Liver (tissue), 8 donors: ENCODE measurements at regions not wholly inside any gene's neighbourhood (a gene's known extent, or its start where the extent isn't known, plus 50 kb on each side); places are given as distances from the start of the nearest gene placed in this dataset.

Experiments
- DNase-seq: peaks from one replicate; pipeline ENCODE4 v3.0.0-alpha.2; 2017; ENCODE audit warnings: low spot score
- H3K27ac ChIP-seq, 2 donors: one replicate each; pipeline ENCODE4 v1.7.0; 2013; ENCODE audit warnings: inconsistent platforms in 2 of 2, low read length in 2 of 2, control low read depth in 1 of 2, low read depth in 1 of 2, mild to moderate bottlenecking in 1 of 2
- H3K27me3 ChIP-seq, 4 donors: one replicate each; pipeline versions ENCODE4 v1.6.1 to v1.7.0; 2013; ENCODE audit warnings: low read length in 3 of 4, inconsistent platforms in 1 of 4, mild to moderate bottlenecking in 1 of 4, moderate library complexity in 1 of 4; ENCODE audit not compliant: control insufficient read depth in 4 of 4, insufficient read depth in 4 of 4
- H3K36me3 ChIP-seq, 4 donors: one replicate each; pipeline versions ENCODE4 v1.6.1 to v1.7.0; 2013; ENCODE audit warnings: low read length in 3 of 4, mild to moderate bottlenecking in 3 of 4, low read depth in 1 of 4, moderate library complexity in 1 of 4; ENCODE audit not compliant: control insufficient read depth in 4 of 4, insufficient read depth in 3 of 4
- H3K4me1 ChIP-seq, 4 donors: one replicate each; pipeline versions ENCODE4 v1.6.1 to v1.7.0; 2013; ENCODE audit warnings: low read length in 3 of 4, mild to moderate bottlenecking in 3 of 4, moderate library complexity in 1 of 4; ENCODE audit not compliant: control insufficient read depth in 4 of 4, insufficient read depth in 4 of 4
- H3K4me3 ChIP-seq, 3 donors: one replicate each; pipeline versions ENCODE4 v1.6.1 to v1.7.0; 2013; ENCODE audit warnings: low read length in 3 of 3, control low read depth in 1 of 3, low read depth in 1 of 3, mild to moderate bottlenecking in 1 of 3
- H3K9ac ChIP-seq, 2 donors: one replicate each; pipeline ENCODE4 v1.7.0; 2013; ENCODE audit warnings: low read length in 2 of 2, mild to moderate bottlenecking in 2 of 2, moderate library complexity in 2 of 2, control low read depth in 1 of 2, low read depth in 1 of 2
- H3K9me3 ChIP-seq, 4 donors: one replicate each; pipeline versions ENCODE4 v1.6.1 to v1.7.0; 2013; ENCODE audit warnings: low read length in 3 of 4; ENCODE audit not compliant: control insufficient read depth in 4 of 4
- ATF3 ChIP-seq: IDR thresholded peaks from 2 replicates; pipeline ENCODE4 v1.6.1; 2016; ENCODE audit warnings: antibody characterized with exemption
- CTCF ChIP-seq: fragments of 150-350 bp; IDR thresholded peaks from 2 replicates; pipeline ENCODE4 v1.5.1; 2017; ENCODE audit warnings: improper control_type of control experiment, low read depth, low read length; ENCODE audit not compliant: missing input control
- EGR1 ChIP-seq, 2 donors: IDR thresholded peaks; 2 replicates each; pipeline ENCODE4 v1.6.1; 2016 to 2018; ENCODE audit warnings: antibody characterized with exemption in 2 of 2, low read depth in 2 of 2
- FOXA1 ChIP-seq: IDR thresholded peaks from 2 replicates; pipeline ENCODE4 v1.6.1; 2016; ENCODE audit warnings: antibody characterized with exemption
- FOXA2 ChIP-seq: IDR thresholded peaks from 2 replicates; pipeline ENCODE4 v1.6.1; 2016; ENCODE audit warnings: antibody characterized with exemption
- GABPA ChIP-seq, 2 donors: IDR thresholded peaks in 1 of 2; conservative IDR thresholded peaks in 1 of 2; 2 replicates each; pipeline ENCODE4 v1.6.1; 2016; ENCODE audit warnings: antibody characterized with exemption in 2 of 2, mild to moderate bottlenecking in 1 of 2, moderate library complexity in 1 of 2
- HNF4A ChIP-seq, 2 donors: conservative IDR thresholded peaks; 2 replicates each; pipeline ENCODE4 v1.6.1; 2016; ENCODE audit warnings: antibody characterized with exemption in 2 of 2, mild to moderate bottlenecking in 2 of 2
- HNF4G ChIP-seq: IDR thresholded peaks from 2 replicates; pipeline ENCODE4 v1.6.1; 2016; ENCODE audit warnings: antibody characterized with exemption
- JUND ChIP-seq, 2 donors: IDR thresholded peaks; 2 replicates each; pipeline ENCODE4 v1.6.1; 2016; ENCODE audit warnings: antibody characterized with exemption in 2 of 2
- MAX ChIP-seq: IDR thresholded peaks from 2 replicates; pipeline ENCODE4 v1.6.1; 2016; ENCODE audit warnings: antibody characterized with exemption
- NR2F2 ChIP-seq: IDR thresholded peaks from 2 replicates; pipeline ENCODE4 v1.6.1; 2016; ENCODE audit warnings: antibody characterized with exemption
- RAD21 ChIP-seq, 2 donors: IDR thresholded peaks; 2 replicates each; pipeline ENCODE4 v1.6.1; 2016; ENCODE audit warnings: antibody characterized with exemption in 2 of 2, mild to moderate bottlenecking in 2 of 2
- REST ChIP-seq: IDR thresholded peaks from 2 replicates; pipeline ENCODE4 v1.6.1; 2016; ENCODE audit warnings: antibody characterized with exemption, mild to moderate bottlenecking
- RXRA ChIP-seq, 2 donors: IDR thresholded peaks; 2 replicates each; pipeline ENCODE4 v1.6.1; 2017 to 2018; ENCODE audit warnings: antibody characterized with exemption in 2 of 2, mild to moderate bottlenecking in 1 of 2
- SP1 ChIP-seq: IDR thresholded peaks from 2 replicates; pipeline ENCODE4 v1.6.1; 2018; ENCODE audit warnings: antibody characterized with exemption, mild to moderate bottlenecking
- TAF1 ChIP-seq: conservative IDR thresholded peaks from 2 replicates; pipeline ENCODE4 v1.6.1; 2016; ENCODE audit warnings: antibody characterized with exemption, mild to moderate bottlenecking
- YY1 ChIP-seq: IDR thresholded peaks from 2 replicates; pipeline ENCODE4 v1.6.1; 2016; ENCODE audit warnings: antibody characterized with exemption, mild to moderate bottlenecking
- ZBTB33 ChIP-seq: IDR thresholded peaks from 2 replicates; pipeline ENCODE4 v1.6.1; 2016; ENCODE audit warnings: antibody characterized with exemption
- WGBS: extraction: QIAGEN DNeasy Blood & Tissue Kit; methylation state at CpG from one replicate; pipeline ENCODE4 v1.1.7; 2013; 5-methylcytosine and 5-hydroxymethylcytosine counted together
- donor health status: healthy.
- donor health status: healthy.
- donor health status: healthy.
- donor health status: healthy.
- donor health status: healthy.

GRCh38 chr9:90477535-90477934 lies 165.1 kb downstream of the DIRAS2 start:
- WGBS, result 81% methylated on average over 2 of the region's 2 CpGs
- TF ChIP-seq YY1 (no peak), RAD21 (IDR thresholded peaks at IDR 0.05) (no peak), JUND (IDR thresholded peaks at IDR 0.05) (no peak), TAF1 (no peak), FOXA1 (no peak), HNF4A (conservative IDR thresholded peaks at IDR 0.05) (no peak), EGR1 (IDR thresholded peaks at IDR 0.05; ENCODE audit: low read depth in 2 of 2) (no peak), MAX (no peak), HNF4G (no peak), FOXA2 (no peak), ATF3 (no peak), GABPA (IDR thresholded peaks at IDR 0.05 in 1 of 2, conservative IDR thresholded peaks at IDR 0.05 in 1 of 2) (no peak), CTCF (no peak), NR2F2 (no peak), SP1 (no peak), ZBTB33 (no peak), RXRA (IDR thresholded peaks at IDR 0.05) (no peak), REST (no peak)
- no peak overlapping the region for H3K27ac ChIP-seq
- H3K27me3 ChIP-seq, result peaks cover 0 to 2% (median 0%) of the 10 kb centered on the region in 4 donors
- H3K36me3 ChIP-seq, result no peaks in the 10 kb centered on the region
- DNase-seq, result no peak
- H3K4me1 ChIP-seq, result no peaks in the 10 kb centered on the region
- no peak overlapping the region for H3K9ac ChIP-seq
- H3K9me3 ChIP-seq, result no peaks in the 10 kb centered on the region
- H3K4me3 ChIP-seq, result no peak overlapping the region

GRCh38 chr9:90478821-90479220 lies 163.8 kb downstream of the DIRAS2 start:
- Histone ChIP-seq H3K4me1 (no peaks in the 10 kb centered on the region), H3K27ac (no peak overlapping the region), H3K36me3 (no peaks in the 10 kb centered on the region), H3K9ac (no peak overlapping the region), H3K27me3 (peaks cover 0 to 2% (median 0%) of the 10 kb centered on the region in 4 donors), H3K4me3 (no peak overlapping the region), H3K9me3 (no peaks in the 10 kb centered on the region)
- no peak for DNase-seq
- WGBS, result 42% methylated on average over 6 of the region's 6 CpGs
- TF ChIP-seq YY1 (no peak), ZBTB33 (no peak), FOXA2 (no peak)
